Breast epithelium (tissue), 3 donors: ENCODE measurements at regions not wholly inside any gene's neighbourhood (a gene's known extent, or its start where the extent isn't known, plus 50 kb on each side); places are given as distances from the start of the nearest gene placed in this dataset.

Experiments
- POLR2A ChIP-seq: fragments of 450-650 bp; IDR thresholded peaks from one replicate; pipeline ENCODE4 v1.6.1; 2016; ENCODE audit warnings: antibody characterized with exemption, mild to moderate bottlenecking, moderate library complexity
- TF ChIP-seq, protein P1 (sequence below), 3 donors: fragments of 450-650 bp; IDR thresholded peaks; one replicate each; pipeline ENCODE4 v1.5.1; 2016 to 2017; ENCODE audit warnings: antibody characterized with exemption in 3 of 3, mild to moderate bottlenecking in 3 of 3, moderate library complexity in 3 of 3

DNA sequence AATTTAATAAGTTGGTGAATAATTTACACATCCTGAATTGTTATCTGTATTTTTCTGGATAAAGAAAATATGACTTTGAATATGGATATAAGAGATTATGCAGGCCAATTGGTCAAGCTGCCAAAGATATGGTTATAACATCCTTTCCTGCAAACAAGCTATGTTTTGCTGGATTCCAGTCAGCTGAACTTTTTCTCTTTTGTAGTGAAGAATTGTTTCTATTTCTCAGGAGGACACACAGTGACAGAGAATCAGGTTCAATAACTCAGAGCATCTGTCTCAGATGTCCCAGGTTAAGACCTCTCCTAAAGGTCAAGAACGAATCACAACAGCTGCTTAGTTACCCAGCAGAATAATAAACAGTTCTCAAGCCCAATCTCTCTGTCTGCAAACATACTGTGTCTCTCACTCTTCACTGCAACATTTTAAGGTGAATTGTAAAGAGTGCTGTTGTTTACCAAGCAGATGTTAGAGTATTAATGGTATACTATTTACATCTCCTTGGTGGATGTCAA lies 189.5 kb upstream of the ANKRD50 start:
- TF ChIP-seq, protein P1, sequence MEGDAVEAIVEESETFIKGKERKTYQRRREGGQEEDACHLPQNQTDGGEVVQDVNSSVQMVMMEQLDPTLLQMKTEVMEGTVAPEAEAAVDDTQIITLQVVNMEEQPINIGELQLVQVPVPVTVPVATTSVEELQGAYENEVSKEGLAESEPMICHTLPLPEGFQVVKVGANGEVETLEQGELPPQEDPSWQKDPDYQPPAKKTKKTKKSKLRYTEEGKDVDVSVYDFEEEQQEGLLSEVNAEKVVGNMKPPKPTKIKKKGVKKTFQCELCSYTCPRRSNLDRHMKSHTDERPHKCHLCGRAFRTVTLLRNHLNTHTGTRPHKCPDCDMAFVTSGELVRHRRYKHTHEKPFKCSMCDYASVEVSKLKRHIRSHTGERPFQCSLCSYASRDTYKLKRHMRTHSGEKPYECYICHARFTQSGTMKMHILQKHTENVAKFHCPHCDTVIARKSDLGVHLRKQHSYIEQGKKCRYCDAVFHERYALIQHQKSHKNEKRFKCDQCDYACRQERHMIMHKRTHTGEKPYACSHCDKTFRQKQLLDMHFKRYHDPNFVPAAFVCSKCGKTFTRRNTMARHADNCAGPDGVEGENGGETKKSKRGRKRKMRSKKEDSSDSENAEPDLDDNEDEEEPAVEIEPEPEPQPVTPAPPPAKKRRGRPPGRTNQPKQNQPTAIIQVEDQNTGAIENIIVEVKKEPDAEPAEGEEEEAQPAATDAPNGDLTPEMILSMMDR (IDR thresholded peaks at IDR 0.05), result no peak
- no peak for TF ChIP-seq POLR2A
